DND-41 (cell line): ENCODE measurements at regions not wholly inside any gene's neighbourhood (a gene's known extent, or its start where the extent isn't known, plus 50 kb on each side); places are given as distances from the start of the nearest gene placed in this dataset.
"Not testable (repeated sequence)": the region's sequence is repeated elsewhere in the genome, so short reads cannot be mapped to it uniquely, and the experiment has no call there.

ENCODE experiments used
- ATAC-seq: fragments of 200-7000 bp; cut with Tn5 transposase; 3 replicates; pipeline ENCODE4 v1.9.1; 2021; ENCODE audit warnings: low read depth; ENCODE audit not compliant: insufficient read depth
- DNase-seq: peaks from one replicate; pipeline ENCODE4 v3.0.0-alpha.2; 2020
- H2AFZ ChIP-seq: 2 replicates; pipeline ENCODE4 v1.6.0; 2012; ENCODE audit warnings: low read depth, low read length
- H3K27ac ChIP-seq: 2 replicates; pipeline ENCODE4 v1.5.1; 2012; ENCODE audit warnings: low read length, inconsistent platforms
- H3K27me3 ChIP-seq: fragments of 200-600 bp; sonication (generic); 2 replicates; pipeline ENCODE4 v1.6.0; 2012; ENCODE audit warnings: low read length, mild to moderate bottlenecking, inconsistent platforms; ENCODE audit not compliant: insufficient read depth, poor library complexity
- H3K36me3 ChIP-seq: 2 replicates; pipeline ENCODE4 v1.5.1; 2012; ENCODE audit warnings: low read length, inconsistent platforms; ENCODE audit not compliant: insufficient read depth
- H3K4me1 ChIP-seq: 2 replicates; pipeline ENCODE4 v1.5.1; 2012; ENCODE audit warnings: mild to moderate bottlenecking, low read length; ENCODE audit not compliant: insufficient read depth
- H3K4me2 ChIP-seq: 2 replicates; pipeline ENCODE4 v1.6.0; 2012; ENCODE audit warnings: mild to moderate bottlenecking, moderate library complexity, low read length, inconsistent platforms; ENCODE audit not compliant: insufficient read depth
- H3K4me3 ChIP-seq, 2 experiments: fragments of 200-600 bp in 1 of 2; shearing (Covaris generic) in 1 of 2; 2 replicates each; pipeline ENCODE4 v1.5.1; 2012 to 2016; ENCODE audit warnings: inconsistent platforms in 2 of 2, low read length in 2 of 2, mild to moderate bottlenecking in 2 of 2, low read depth in 1 of 2, moderate library complexity in 1 of 2
- H3K79me2 ChIP-seq: 2 replicates; pipeline ENCODE4 v1.6.0; 2012; ENCODE audit warnings: low read length, inconsistent platforms; ENCODE audit not compliant: insufficient read depth
- H3K9ac ChIP-seq: 2 replicates; pipeline ENCODE4 v1.6.0; 2012; ENCODE audit warnings: low read depth, mild to moderate bottlenecking, inconsistent platforms, low read length, moderate library complexity
- H3K9me3 ChIP-seq: 2 replicates; pipeline ENCODE4 v1.5.1; 2012; ENCODE audit warnings: low read length, moderate library complexity, mild to moderate bottlenecking, inconsistent platforms; ENCODE audit not compliant: insufficient read depth, severe bottlenecking
- H4K20me1 ChIP-seq: 2 replicates; pipeline ENCODE4 v1.6.0; 2012; ENCODE audit warnings: low read length; ENCODE audit not compliant: insufficient read depth
- TF ChIP-seq, protein P1 (sequence below): IDR thresholded peaks from 2 replicates; pipeline ENCODE4 v1.5.1; 2012; ENCODE audit warnings: borderline replicate concordance, low read length, moderate library complexity, mild to moderate bottlenecking; ENCODE audit not compliant: poor library complexity, severe bottlenecking; ENCODE audit errors: extremely low read depth

DNA sequence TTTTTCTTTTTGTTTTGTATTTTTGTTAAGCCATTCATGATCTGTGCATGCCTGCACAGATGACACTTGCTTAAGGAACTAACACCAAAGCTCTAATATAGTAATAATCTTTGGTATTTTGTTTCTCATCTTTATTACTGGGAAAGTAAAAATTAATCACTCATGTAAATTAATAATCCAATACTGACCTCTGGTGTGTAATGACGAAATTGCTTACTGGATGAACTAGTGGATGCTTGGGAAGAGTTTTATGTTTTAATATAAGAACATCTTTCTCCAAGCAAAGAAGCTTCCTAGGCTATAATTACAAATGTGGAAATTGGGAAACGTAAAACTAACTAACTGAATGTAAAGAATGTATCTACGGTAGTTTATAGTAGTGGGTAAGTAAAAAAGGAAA, 147.9 kb downstream of the POTEC start:
- not testable (repeated sequence) for ATAC-seq, H3K9me3 ChIP-seq, H3K79me2 ChIP-seq, H4K20me1 ChIP-seq, H3K9ac ChIP-seq, H3K36me3 ChIP-seq, H2AFZ ChIP-seq, H3K4me1 ChIP-seq, H3K27me3 ChIP-seq, H3K27ac ChIP-seq, H3K4me2 ChIP-seq, H3K4me3 ChIP-seq, DNase-seq
- TF ChIP-seq, protein P1, sequence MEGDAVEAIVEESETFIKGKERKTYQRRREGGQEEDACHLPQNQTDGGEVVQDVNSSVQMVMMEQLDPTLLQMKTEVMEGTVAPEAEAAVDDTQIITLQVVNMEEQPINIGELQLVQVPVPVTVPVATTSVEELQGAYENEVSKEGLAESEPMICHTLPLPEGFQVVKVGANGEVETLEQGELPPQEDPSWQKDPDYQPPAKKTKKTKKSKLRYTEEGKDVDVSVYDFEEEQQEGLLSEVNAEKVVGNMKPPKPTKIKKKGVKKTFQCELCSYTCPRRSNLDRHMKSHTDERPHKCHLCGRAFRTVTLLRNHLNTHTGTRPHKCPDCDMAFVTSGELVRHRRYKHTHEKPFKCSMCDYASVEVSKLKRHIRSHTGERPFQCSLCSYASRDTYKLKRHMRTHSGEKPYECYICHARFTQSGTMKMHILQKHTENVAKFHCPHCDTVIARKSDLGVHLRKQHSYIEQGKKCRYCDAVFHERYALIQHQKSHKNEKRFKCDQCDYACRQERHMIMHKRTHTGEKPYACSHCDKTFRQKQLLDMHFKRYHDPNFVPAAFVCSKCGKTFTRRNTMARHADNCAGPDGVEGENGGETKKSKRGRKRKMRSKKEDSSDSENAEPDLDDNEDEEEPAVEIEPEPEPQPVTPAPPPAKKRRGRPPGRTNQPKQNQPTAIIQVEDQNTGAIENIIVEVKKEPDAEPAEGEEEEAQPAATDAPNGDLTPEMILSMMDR = peak; percentile 38

DNA sequence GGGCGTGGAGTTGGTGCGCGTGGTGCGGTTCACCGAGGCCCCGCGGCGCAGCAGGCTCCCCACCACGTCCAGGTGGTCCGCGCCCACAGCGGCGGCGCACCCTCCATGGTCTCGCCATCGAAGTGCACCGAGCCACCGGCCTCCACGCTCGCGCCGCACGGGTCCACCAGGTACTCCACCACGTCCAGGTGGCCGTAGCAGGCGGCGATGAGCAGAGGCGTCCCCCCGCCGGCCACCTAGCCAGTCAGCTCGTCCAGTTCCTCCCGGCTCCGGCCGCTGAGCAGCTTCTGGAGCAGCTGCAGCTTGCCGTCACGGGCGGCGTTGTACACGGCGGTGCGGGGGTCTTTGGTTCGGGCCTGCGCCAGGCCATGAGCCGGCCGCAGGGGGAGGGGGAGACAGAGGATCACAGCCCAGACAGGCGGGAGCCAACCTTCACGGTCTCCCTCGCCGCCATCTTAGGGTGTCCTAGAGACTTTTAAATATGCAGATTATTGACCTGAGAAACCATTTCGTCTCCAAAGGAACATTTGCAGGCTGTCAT, 149.8 kb downstream of the POTEC start:
- H3K79me2 ChIP-seq, H3K9me3 ChIP-seq, H2AFZ ChIP-seq, H4K20me1 ChIP-seq, H3K36me3 ChIP-seq, H3K4me2 ChIP-seq, ATAC-seq, H3K4me3 ChIP-seq, H3K9ac ChIP-seq, H3K27ac ChIP-seq, DNase-seq, H3K27me3 ChIP-seq, H3K4me1 ChIP-seq: not testable (repeated sequence)

DNA sequence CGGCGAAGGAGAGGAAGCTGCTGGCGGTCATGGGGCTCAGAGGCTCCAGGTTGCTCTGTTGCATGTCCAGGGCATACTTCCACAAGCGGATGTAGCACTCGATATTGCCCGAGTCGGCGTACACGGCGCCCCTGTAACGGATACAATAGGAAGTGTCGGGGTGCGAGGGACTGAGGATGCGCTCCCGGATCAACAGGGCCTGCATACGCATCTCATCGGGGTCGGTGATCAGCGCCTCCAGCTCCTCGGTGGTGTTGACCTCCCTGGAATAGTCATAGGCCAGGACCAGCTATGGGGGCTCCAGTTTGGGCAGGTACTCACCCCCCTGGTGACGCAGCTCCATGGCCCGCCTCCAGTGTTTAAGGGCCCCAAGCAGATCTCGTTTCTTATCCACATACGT, 150.8 kb downstream of the POTEC start:
- not testable (repeated sequence) for ATAC-seq, H3K27ac ChIP-seq

DNA sequence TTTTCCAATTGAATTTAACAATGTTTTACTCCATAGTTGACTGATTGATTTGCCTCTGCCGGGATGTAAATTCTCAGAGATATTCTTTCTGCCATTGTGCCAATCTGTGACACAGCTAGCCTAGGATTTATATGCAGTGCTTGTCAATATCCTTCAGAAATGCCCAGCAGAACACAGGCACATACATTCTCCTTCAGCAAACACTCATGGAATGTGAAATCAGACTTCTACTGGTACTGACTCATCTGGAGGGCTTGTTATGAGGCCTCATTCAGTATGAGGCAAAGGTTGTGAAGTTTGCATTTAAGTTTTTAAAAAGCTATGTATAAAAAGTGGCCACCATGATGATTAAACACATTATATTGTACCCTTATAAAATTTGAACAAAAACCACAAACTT, 158.4 kb downstream of the POTEC start:
- not testable (repeated sequence) for H3K4me3 ChIP-seq, H3K36me3 ChIP-seq, H3K4me2 ChIP-seq, ATAC-seq, H3K79me2 ChIP-seq, H2AFZ ChIP-seq, H3K9me3 ChIP-seq, H3K4me1 ChIP-seq, H3K27ac ChIP-seq, H4K20me1 ChIP-seq, H3K27me3 ChIP-seq, DNase-seq, H3K9ac ChIP-seq

More for the DNA sequence above, 150.8 kb downstream of the POTEC start:
- H3K4me2 ChIP-seq, H3K9me3 ChIP-seq, H3K27me3 ChIP-seq, H3K79me2 ChIP-seq, H3K9ac ChIP-seq, H2AFZ ChIP-seq, DNase-seq, H4K20me1 ChIP-seq, H3K4me1 ChIP-seq, H3K36me3 ChIP-seq, H3K4me3 ChIP-seq: not testable (repeated sequence)

DNA sequence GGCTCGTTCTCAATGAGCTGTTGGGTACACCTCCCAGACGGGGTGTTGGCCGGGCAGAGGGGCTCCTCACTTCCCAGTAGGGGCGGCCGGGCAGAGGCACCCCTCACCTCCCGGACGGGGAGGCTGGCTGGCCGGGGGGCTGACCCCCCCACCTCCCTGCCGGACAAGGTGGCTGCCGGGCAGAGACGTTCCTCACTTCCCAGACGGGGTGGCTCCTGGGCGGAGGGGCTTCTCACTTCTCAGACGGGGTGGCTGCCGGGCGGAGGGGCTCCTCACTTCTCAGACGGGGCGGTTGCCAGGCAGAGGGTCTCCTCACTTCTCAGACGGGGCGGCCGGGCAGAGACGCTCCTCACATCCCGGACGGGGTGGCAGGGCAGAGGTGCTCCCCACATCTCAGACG, 160.7 kb downstream of the POTEC start:
- not testable (repeated sequence) for H3K9ac ChIP-seq, ATAC-seq, H3K4me3 ChIP-seq, H3K9me3 ChIP-seq, H3K27ac ChIP-seq, H3K27me3 ChIP-seq, H2AFZ ChIP-seq, H4K20me1 ChIP-seq, H3K4me1 ChIP-seq, H3K4me2 ChIP-seq, H3K36me3 ChIP-seq, DNase-seq, H3K79me2 ChIP-seq

DNA sequence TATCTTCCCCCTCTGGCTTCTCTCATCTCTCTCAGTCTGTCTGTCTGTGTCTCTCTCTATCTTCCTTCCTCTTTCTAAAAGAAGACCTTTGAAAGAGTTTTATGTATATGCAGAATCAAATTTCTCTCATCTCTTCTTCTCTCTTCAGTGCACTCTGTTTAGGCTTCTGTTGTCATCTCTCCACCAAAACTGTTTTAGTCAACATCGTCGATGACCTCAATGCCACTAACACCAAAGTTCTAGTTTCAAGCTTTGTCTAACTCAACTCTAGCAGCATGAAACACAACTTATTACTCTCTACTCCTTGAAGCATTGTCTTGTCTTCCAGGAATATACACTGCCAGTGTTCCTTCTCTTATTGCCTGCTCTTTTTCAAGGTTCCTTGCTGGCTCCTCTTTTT, 163.9 kb downstream of the POTEC start:
- DNase-seq, H3K9me3 ChIP-seq, H3K36me3 ChIP-seq, H2AFZ ChIP-seq, H3K4me3 ChIP-seq, H3K4me1 ChIP-seq, H3K27me3 ChIP-seq, H3K79me2 ChIP-seq, H3K27ac ChIP-seq, ATAC-seq, H3K9ac ChIP-seq, H3K4me2 ChIP-seq, H4K20me1 ChIP-seq: not testable (repeated sequence)

DNA sequence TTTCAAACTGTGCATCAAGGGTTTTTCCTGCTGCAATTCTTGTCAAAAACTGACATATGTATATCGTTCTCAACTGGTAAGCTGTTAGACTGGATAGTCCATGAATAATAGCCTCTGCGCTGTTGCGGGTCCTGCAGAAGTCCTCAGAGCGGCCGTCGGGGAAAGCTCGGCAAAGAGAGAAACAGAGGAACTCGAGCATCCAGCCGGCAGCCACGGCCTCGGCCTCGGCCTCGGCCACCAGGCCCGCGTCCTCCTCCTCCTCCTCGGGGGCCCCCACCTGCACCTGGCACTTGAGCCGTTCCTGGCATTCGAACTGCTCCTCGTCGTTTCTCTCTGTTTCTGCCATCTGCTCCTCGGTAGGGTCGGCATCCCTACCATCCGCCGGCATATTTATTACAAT, 165.0 kb downstream of the POTEC start:
- not testable (repeated sequence) for H3K4me1 ChIP-seq, H3K27ac ChIP-seq, H2AFZ ChIP-seq, H3K4me2 ChIP-seq, H3K36me3 ChIP-seq, ATAC-seq, DNase-seq, H3K9ac ChIP-seq, H3K27me3 ChIP-seq, H3K79me2 ChIP-seq, H3K4me3 ChIP-seq, H4K20me1 ChIP-seq, H3K9me3 ChIP-seq

DNA sequence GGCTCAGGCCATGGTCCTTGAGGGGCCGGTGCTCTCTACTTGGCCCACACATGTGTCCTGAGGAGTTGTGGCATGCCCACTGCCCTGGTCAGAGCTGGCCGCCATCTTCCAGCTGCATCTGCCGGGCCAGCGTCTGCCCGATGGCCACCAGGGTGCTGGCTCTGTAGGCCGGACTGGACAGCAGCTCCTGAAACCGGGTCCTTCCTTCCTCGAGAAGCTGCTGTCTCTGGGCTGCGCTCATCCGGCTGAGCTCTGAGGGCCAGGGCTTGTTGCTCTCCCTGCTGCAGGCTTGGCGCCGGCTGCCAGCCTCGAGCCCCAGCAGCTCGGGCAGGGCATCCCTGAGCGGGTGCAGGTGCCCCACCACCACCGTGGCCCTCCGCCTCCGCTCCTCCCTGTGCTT, 182.1 kb downstream of the POTEC start:
- H3K79me2 ChIP-seq, H3K9me3 ChIP-seq, H3K4me1 ChIP-seq, H2AFZ ChIP-seq, ATAC-seq, H3K36me3 ChIP-seq, H4K20me1 ChIP-seq, H3K4me2 ChIP-seq, H3K27me3 ChIP-seq, H3K27ac ChIP-seq, H3K4me3 ChIP-seq, DNase-seq, H3K9ac ChIP-seq: not testable (repeated sequence)
